HCT116 (cell line): ENCODE measurements at regions not wholly inside any gene's neighbourhood (a gene's known extent, or its start where the extent isn't known, plus 50 kb on each side); places are given as distances from the start of the nearest gene placed in this dataset.

ENCODE experiments used
- ATAC-seq: fragments of 200-7000 bp; cut with Tn5 transposase; 2 replicates; pipeline ENCODE4 v1.9.1; 2020; ENCODE audit warnings: mild to moderate bottlenecking, moderate library complexity
- BruUV-seq: library from RNA; stranded (reverse); fragments of 400-500 nt; replicated peaks from 2 replicates; lab custom pipeline; 2021; lab: Mats Ljungman, UMichigan
- CTCF ChIA-PET: fragments of 300-600 bp; sonication (Branson Sonifier 250); formaldehyde crosslinking; loops from one replicate; lab custom pipeline; 2021; ENCODE audit warnings: antibody characterized with exemption; lab: Charles Lee
- POLR2A ChIA-PET: fragments of 300-600, 350-600 bp; sonication (Branson Sonifier 250); formaldehyde crosslinking; loops from one replicate; lab custom pipeline; 2021; ENCODE audit warnings: antibody characterized with exemption; lab: Charles Lee
- RAD21 ChIA-PET, 2 experiments: fragments of 300-600 bp; sonication (Branson Sonifier 250); formaldehyde crosslinking; loops; one replicate each; lab custom pipeline; 2023; ENCODE audit warnings: low total read pairs in 2 of 2; ENCODE audit not compliant: uncharacterized antibody in 2 of 2, unreplicated experiment in 2 of 2, low non-redundant PET in 1 of 2; lab: Charles Lee
- DNase-seq: peaks from one replicate; pipeline ENCODE4 v3.0.0-alpha.2; 2010; ENCODE audit warnings: low read depth, low spot score
- H2AFZ ChIP-seq: fragments of 200-600 bp; shearing (Covaris generic), sonication (generic); 2 replicates; pipeline ENCODE4 v1.6.1; 2017; ENCODE audit warnings: low read depth, mixed run types, mixed read lengths, antibody characterized with exemption, low read length; ENCODE audit not compliant: poor library complexity, severe bottlenecking
- H3K27ac ChIP-seq: 2 replicates; pipeline ENCODE4 v1.5.1; 2012; ENCODE audit warnings: low read depth, low read length
- H3K27me3 ChIP-seq: fragments of 200-600 bp; sonication (generic); 2 replicates; pipeline ENCODE4 v1.6.1; 2016; ENCODE audit warnings: mixed run types, low read length, mixed read lengths; ENCODE audit not compliant: insufficient read depth
- H3K36me3 ChIP-seq, 2 experiments: fragments of 200-500 bp in 1 of 2; fragments of 200-600 bp in 1 of 2; sonication (Bioruptor generic) in 1 of 2; sonication (generic) in 1 of 2; 2 replicates each; pipeline versions ENCODE4 v1.5.1 to v1.6.1; 2014 to 2016; ENCODE audit warnings: low read length in 2 of 2, inconsistent platforms in 1 of 2, mixed read lengths in 1 of 2, mixed run types in 1 of 2; ENCODE audit not compliant: insufficient read depth in 2 of 2, control insufficient read depth in 1 of 2
- H3K4me1 ChIP-seq, 2 experiments: fragments of 200-600 bp in 1 of 2; sonication (generic) in 1 of 2; 2 replicates each; pipeline versions ENCODE4 v1.5.1 to v1.6.1; 2012 to 2017; ENCODE audit warnings: low read length in 2 of 2, inconsistent platforms in 1 of 2, mild to moderate bottlenecking in 1 of 2, mixed read lengths in 1 of 2, mixed run types in 1 of 2, moderate library complexity in 1 of 2; ENCODE audit not compliant: insufficient read depth in 2 of 2, control insufficient read depth in 1 of 2
- H3K4me2 ChIP-seq: fragments of 200-600 bp; sonication (generic); 2 replicates; pipeline ENCODE4 v1.6.1; 2017; ENCODE audit warnings: mixed run types, low read length, mixed read lengths
- H3K4me3 ChIP-seq, 2 experiments: fragments of 200-600 bp in 1 of 2; sonication (generic) in 1 of 2; replicated peaks in 1 of 2; 2 replicates each; pipeline ENCODE4 v1.5.1; 2011 to 2016; ENCODE audit warnings: low read length in 2 of 2, control low read depth in 1 of 2, low read depth in 1 of 2, mild to moderate bottlenecking in 1 of 2, mixed read lengths in 1 of 2, mixed run types in 1 of 2
- H3K79me2 ChIP-seq: fragments of 200-600 bp; sonication (generic); 2 replicates; pipeline ENCODE4 v1.6.1; 2017; ENCODE audit warnings: mild to moderate bottlenecking, mixed run types, low read length, moderate library complexity, mixed read lengths; ENCODE audit not compliant: insufficient read depth
- H3K9ac ChIP-seq: fragments of 200-600 bp; sonication (generic); 2 replicates; pipeline ENCODE4 v1.6.1; 2016; ENCODE audit warnings: low read length, mixed read lengths
- H3K9me2 ChIP-seq: fragments of 200-600 bp; sonication (generic), shearing (Covaris generic); 2 replicates; pipeline ENCODE4 v1.6.1; 2017; ENCODE audit warnings: mixed run types, mild to moderate bottlenecking, moderate library complexity; ENCODE audit not compliant: insufficient read depth
- H3K9me3 ChIP-seq, 2 experiments: fragments of 200-500 bp in 1 of 2; fragments of 200-600 bp in 1 of 2; sonication (Bioruptor generic) in 1 of 2; sonication (generic) in 1 of 2; 2 replicates each; pipeline ENCODE4 v1.6.1; 2014 to 2017; ENCODE audit warnings: low read length in 2 of 2, mixed read lengths in 2 of 2, inconsistent platforms in 1 of 2, low read depth in 1 of 2, mild to moderate bottlenecking in 1 of 2, mixed run types in 1 of 2, moderate library complexity in 1 of 2; ENCODE audit not compliant: control insufficient read depth in 1 of 2, insufficient read depth in 1 of 2
- H4K20me1 ChIP-seq: fragments of 200-600 bp; sonication (generic), shearing (Covaris generic); 2 replicates; pipeline ENCODE4 v1.6.1; 2017; ENCODE audit warnings: mixed run types, mild to moderate bottlenecking, moderate library complexity; ENCODE audit not compliant: insufficient read depth
- ATF3 ChIP-seq: IDR thresholded peaks from 2 replicates; pipeline ENCODE4 v1.6.1; 2012
- CBX3 ChIP-seq: IDR thresholded peaks from 2 replicates; pipeline ENCODE4 v1.6.1; 2012; ENCODE audit warnings: low read depth
- EGR1 ChIP-seq: IDR thresholded peaks from 2 replicates; pipeline ENCODE4 v1.6.1; 2012; ENCODE audit warnings: low read depth
- ELF1 ChIP-seq: IDR thresholded peaks from 2 replicates; pipeline ENCODE4 v1.6.1; 2012; ENCODE audit warnings: low read depth, borderline replicate concordance
- FOSL1 ChIP-seq: IDR thresholded peaks from 2 replicates; pipeline ENCODE4 v1.6.1; 2012; ENCODE audit warnings: low read depth
- MAX ChIP-seq: IDR thresholded peaks from 2 replicates; pipeline ENCODE4 v1.6.1; 2012
- POLR2A ChIP-seq: IDR thresholded peaks from 2 replicates; pipeline ENCODE4 v1.7.0; 2011; ENCODE audit warnings: borderline replicate concordance; ENCODE audit not compliant: insufficient read depth, insufficient read length; ENCODE audit errors: extremely low read depth
- RAD21 ChIP-seq: IDR thresholded peaks from 2 replicates; pipeline ENCODE4 v1.6.1; 2012; ENCODE audit warnings: low read depth, mild to moderate bottlenecking
- SRF ChIP-seq: IDR thresholded peaks from 2 replicates; pipeline ENCODE4 v1.6.1; 2012; ENCODE audit warnings: low read depth
- YY1 ChIP-seq: IDR thresholded peaks from 2 replicates; pipeline ENCODE4 v1.6.1; 2011; ENCODE audit warnings: low read length, low read depth, moderate library complexity, mild to moderate bottlenecking; ENCODE audit not compliant: insufficient replicate concordance; ENCODE audit errors: extremely low read depth
- intact Hi-C: fragments of 100-400 bp; cut with micrococcal nuclease; formaldehyde crosslinking; loops from 2 replicates; pipeline ENCODE4 v1.10.0; 2022
- TF ChIP-seq, protein P1 (sequence below): IDR thresholded peaks from 2 replicates; pipeline ENCODE4 v1.6.1; 2012; ENCODE audit warnings: low read depth

GRCh38 chr19:30640252-30640965 is 268.2 kb downstream of the ZNF536 start:
- Histone ChIP-seq H2AFZ (no peak overlapping the region), H3K27me3 (no peaks in the 10 kb centered on the region), H3K36me3 (no peaks in the 10 kb centered on the region), H3K27ac (no peak overlapping the region), H3K79me2 (no peaks in the 10 kb centered on the region), H3K4me2 (no peak overlapping the region), H3K4me1 (no peaks in the 10 kb centered on the region), H3K4me3 (no peak overlapping the region), H4K20me1 (no peaks in the 10 kb centered on the region), H3K9ac (no peak overlapping the region), H3K9me2 (no peaks in the 10 kb centered on the region)
- ChIA-PET RAD21 (no interaction called here), CTCF (interaction anchor here (0.6 kb wide), 1 partner anchor 914 kb away, joined by 3 read pairs; no protein-coding TSS in a partner anchor), POLR2A (no interaction called here)
- DNase-seq: no peak
- ATAC-seq: no peak
- TF ChIP-seq EGR1 (no peak), YY1 (no peak), POLR2A (no peak), FOSL1 (no peak), CBX3 (no peak), RAD21 (no peak), ATF3 (no peak), SRF (no peak), ELF1 (no peak), MAX (no peak)
- TF ChIP-seq, protein P1, sequence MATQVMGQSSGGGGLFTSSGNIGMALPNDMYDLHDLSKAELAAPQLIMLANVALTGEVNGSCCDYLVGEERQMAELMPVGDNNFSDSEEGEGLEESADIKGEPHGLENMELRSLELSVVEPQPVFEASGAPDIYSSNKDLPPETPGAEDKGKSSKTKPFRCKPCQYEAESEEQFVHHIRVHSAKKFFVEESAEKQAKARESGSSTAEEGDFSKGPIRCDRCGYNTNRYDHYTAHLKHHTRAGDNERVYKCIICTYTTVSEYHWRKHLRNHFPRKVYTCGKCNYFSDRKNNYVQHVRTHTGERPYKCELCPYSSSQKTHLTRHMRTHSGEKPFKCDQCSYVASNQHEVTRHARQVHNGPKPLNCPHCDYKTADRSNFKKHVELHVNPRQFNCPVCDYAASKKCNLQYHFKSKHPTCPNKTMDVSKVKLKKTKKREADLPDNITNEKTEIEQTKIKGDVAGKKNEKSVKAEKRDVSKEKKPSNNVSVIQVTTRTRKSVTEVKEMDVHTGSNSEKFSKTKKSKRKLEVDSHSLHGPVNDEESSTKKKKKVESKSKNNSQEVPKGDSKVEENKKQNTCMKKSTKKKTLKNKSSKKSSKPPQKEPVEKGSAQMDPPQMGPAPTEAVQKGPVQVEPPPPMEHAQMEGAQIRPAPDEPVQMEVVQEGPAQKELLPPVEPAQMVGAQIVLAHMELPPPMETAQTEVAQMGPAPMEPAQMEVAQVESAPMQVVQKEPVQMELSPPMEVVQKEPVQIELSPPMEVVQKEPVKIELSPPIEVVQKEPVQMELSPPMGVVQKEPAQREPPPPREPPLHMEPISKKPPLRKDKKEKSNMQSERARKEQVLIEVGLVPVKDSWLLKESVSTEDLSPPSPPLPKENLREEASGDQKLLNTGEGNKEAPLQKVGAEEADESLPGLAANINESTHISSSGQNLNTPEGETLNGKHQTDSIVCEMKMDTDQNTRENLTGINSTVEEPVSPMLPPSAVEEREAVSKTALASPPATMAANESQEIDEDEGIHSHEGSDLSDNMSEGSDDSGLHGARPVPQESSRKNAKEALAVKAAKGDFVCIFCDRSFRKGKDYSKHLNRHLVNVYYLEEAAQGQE: no peak
- TF ChIP-seq, all 23 proteins: peak for 0
- no peaks in the 10 kb centered on the region for H3K9me3 ChIP-seq
- no TSS peak for BruUV-seq
- intact Hi-C loops: no loop called here
